Islet precursor cell (in vitro differentiated cells): ENCODE measurements at regions not wholly inside any gene's neighbourhood (a gene's known extent, or its start where the extent isn't known, plus 50 kb on each side); places are given as distances from the start of the nearest gene placed in this dataset.
"Not testable (repeated sequence)": the region's sequence is repeated elsewhere in the genome, so short reads cannot be mapped to it uniquely, and the experiment has no call there.

Experiments
- DNase-seq: peaks from one replicate; pipeline ENCODE4 v3.0.0-alpha.2; 2018

DNA sequence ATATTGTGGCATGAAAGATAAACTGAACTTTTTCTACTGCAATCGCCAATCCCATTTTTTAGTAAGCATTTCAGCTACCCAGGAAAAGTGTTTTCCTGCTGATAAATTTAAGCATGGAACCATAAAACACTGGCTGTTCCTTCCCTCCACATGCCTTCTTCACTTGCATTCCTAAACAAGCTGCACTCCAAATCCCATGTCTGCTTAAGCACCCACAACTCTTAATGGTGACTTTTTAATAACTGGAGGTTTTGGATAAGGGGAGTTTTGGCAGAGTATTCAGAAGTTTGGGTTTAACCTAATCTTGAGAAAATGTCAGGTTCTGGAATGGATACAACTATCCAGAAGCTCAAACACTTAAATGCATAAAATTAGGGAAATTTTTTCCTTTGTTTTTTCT lies 345.6 kb upstream of the CA10 start:
- DNase-seq: no peak

- DNase-seq: no peak
Observed at GRCh38 chr17:52495646-52496045, 337.1 kb upstream of the CA10 start.

- DNase-seq: no peak
Observed at GRCh38 chr17:52482271-52482670, 323.8 kb upstream of the CA10 start.

DNA sequence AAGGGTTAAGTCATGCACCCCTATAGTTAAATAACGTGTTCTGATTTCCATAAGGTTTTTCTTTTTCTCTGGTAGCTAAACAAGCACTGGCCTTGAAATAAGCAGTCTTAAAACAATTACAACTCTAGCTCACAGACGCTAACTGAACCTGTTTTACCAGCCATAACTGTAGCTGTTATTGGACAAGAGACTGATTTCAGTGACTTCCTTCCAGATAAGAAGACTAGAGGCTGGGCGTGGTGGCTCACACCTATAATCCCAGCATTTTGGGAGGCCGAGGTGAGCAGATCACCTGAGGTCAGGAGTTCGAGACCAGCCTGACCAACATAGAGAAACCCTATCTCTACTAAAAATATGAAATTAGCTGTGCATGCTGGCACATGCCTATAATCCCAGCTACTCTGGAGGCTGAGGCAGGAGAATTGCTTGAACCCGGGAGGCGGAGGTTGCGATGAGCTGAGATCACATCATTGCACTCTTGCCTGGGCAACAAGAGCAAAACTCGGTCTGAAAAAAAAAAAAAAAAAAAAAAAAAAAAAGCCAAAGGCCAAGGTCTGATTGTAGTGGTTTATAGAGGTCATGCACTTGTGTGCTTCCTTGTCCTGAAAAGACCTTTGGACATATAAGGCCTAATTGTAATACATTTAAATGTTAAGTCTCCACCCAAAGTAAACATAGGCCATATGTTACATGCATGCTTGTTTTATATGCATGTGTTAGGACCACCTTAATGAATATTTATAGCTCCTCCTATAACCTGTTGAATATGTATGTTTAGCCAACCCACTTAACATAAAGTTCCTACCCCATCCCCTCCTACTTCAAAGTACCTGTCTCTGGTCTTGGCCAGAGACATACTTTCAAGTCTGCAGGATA lies 319.5 kb upstream of the CA10 start:
- no peak for DNase-seq

DNA sequence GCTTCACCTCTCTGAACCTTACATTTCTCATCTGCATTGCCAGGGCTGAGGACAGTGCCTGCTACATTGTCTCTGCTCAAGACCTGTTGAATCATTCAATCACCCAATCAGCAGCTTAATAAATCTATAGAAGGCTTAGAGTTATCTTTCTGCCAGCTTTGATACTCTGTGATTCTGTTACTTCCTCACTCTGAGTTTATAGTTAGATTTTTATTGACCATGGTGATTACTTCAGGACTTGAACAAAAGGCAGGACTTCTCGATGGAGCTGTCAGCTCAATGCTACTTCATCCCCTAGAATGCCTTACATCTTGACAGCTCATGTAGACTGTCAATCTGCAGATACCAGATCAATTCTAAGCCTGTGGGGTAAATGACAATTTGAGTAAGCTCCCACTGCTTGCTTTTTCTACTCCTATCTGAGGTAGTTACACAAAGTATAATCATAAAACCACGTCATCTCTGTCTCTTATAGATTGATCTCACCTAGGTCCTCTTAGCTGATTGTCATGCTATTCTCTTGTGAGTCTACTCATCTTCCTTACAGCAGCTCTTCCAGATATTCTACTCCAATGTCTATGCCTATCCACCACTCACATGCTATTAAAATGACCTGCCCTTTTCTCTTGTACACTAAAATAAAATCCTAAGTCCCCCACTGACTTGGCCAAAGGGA lies 318.3 kb upstream of the CA10 start:
- DNase-seq: no peak

DNA sequence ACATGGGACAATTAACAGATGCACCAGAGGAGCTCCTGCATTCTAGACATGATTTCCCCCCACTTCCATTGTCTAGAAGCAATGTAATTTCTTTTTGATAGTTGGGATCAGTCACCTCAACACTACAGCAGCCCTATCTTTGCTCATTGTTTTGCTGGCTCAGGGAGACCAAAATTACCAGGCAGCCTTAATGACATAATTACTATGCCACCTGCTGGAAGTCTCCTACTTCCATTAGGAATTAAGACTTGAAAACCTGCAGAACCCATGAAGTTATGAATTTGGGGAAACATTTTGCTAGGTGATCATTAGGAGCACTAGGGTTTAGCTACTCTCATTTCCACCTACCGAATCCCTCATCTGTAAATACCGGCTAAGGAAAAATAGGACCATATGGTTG lies 312.0 kb upstream of the CA10 start:
- no peak for DNase-seq

DNA sequence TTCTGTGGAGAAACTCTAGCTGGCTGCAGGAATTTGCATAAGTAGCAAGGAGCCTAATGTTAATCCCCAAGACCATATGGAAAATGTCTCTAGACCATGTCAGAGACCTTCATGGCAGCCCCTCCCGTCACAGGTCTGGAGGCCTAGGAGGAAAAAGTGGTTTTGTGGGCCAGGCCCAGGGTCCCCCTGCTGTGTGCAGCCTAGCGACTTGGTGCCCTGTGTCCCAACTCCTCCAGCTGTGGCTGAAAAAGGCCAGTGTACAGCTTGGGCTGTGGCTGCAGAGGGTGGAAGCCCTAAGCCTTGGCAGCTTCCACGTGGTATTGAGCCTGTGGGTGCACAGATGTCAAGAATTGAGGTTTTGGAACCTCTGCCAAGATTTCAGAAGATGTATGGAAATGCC lies 306.9 kb upstream of the CA10 start:
- no peak for DNase-seq

DNA sequence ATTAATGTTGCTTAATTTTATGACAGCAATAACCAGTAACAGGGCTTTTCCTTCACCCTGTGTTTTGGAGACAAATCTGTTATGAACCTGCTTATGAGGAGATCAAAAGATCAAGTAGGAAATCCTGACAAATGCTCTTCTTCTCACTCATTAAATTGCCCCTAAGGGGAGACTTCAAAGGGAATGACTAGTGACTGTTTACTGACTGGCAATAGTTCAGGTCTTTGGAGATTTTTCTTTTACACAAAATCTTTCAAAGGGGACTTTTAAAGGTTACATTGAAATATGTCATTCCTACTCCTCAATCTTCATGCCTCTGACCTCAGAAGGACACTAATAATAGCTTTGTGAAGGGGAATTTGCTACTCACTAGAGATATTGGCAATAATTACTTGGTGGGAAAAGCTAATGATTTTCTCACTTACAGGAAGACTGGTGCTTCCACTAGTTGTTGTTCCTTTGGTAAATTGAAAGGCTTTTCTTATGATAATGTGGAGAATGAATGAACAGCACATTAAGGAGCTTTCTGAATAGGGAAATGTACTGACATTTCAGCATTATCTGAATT lies 292.9 kb upstream of the CA10 start:
- DNase-seq: no peak

GRCh38 chr17:52442350-52442749 lies 283.8 kb upstream of the CA10 start:
- no peak for DNase-seq

- no peak for DNase-seq
Observed at GRCh38 chr17:52420555-52421078, 262.1 kb upstream of the CA10 start.

DNA sequence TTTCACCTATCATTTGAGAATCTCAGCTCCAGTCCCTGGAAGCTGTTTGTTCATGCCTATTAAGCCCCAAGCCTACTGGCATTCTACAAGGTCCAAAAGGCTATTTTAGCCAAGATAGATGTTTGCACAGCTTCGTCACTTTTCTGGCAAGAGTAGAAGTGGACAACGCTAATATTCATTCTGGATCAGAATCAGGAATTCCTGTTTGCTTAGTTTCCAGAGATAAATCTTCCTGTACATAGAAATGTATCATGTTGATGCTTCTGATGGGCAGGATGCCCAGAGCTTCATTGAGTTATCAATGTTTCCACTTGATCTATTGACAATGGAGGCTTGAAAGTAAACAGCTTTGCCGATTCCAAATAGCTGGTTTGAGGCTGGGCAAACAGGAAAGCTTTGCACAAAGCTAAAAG lies 260.7 kb upstream of the CA10 start:
- no peak for DNase-seq

DNA sequence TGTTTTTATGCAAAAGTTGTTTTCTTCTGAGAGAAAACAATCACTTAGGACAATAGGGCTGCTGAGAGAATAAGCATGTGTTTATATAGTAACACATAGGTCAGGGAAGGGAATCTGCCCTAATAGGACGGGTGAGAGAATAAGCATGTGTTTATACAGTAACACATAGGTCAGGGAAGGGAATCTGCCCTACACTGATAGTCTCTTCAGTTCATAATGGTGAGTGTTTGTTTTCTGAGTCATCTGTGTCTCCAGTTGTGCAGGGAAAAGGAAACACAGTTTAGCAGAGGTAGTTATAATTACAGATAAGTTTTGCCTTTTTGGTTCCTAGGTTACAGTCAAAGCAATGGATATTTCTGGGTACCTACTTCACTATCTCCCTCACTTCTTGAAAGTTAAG lies 252.3 kb upstream of the CA10 start:
- no peak for DNase-seq

GRCh38 chr17:52409222-52409621 lies 250.7 kb upstream of the CA10 start:
- DNase-seq: not testable (repeated sequence)

DNA sequence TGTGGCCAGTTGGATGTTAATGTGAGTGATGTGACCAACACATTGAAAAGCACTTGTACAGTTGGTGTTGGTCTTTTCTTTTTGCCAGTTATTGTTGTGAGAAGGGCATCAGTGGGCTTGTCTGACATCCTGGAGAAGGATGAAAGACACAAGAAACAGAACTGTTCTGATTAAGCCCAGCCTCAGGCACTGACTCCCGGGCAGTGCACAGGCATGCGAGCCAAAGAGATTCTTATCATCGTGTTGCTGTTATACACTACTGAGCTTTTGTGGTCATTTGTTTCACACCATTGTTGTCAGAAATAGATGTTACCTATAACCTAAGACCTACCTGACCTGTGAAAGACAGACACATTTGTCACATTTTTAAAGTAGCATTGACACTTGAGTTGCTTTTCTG lies 236.8 kb upstream of the CA10 start:
- peak; percentile 73 for DNase-seq

- DNase-seq: no peak
Observed at GRCh38 chr17:52390422-52390821, 231.9 kb upstream of the CA10 start.

DNA sequence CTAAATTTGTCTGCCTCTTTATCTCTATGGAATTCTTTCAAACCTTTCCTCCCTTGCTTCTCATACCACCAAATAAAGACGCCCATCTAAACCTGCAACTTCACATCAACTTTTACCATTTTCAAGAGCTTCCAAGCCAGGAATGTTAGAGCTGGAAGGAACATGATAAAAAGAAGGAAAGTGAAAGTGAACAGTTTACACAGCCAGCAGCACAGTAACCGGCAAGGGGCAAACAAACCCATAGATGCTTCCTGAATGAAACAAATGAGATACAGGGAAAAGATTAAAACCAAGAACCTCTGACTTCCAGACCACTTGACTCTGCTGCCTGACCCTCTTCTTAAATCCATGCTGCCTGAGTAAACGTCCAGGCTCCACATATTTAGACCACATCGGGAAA lies 231.1 kb upstream of the CA10 start:
- no peak for DNase-seq

DNA sequence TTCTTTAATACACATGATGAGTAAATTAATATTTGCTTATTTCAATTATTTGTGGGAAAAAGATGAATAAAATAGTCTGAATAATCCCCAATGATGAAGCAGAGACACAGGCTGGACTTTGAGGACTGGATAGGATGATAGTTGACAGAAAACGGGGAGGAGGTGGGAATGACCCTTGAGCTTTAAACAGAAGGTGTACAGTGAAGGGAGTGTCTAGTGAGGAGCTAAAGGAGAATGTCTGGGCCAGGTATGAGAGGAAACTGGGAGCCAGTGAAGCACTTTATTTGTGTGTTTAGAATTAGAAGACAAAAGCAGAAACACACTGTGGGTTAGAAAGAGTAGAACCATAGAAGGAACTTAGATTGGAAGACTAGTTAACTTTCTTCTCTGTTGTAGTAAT lies 230.4 kb upstream of the CA10 start:
- DNase-seq: no peak

GRCh38 chr17:52384695-52385094 lies 226.2 kb upstream of the CA10 start:
- DNase-seq: no peak

GRCh38 chr17:52383493-52384100 lies 225.1 kb upstream of the CA10 start:
- DNase-seq: peak; percentile 95

- no peak for DNase-seq
Observed at GRCh38 chr17:52378860-52379259, 220.3 kb upstream of the CA10 start.

- DNase-seq: peak; percentile 75
Observed at GRCh38 chr17:52376137-52376536, 217.6 kb upstream of the CA10 start.

DNA sequence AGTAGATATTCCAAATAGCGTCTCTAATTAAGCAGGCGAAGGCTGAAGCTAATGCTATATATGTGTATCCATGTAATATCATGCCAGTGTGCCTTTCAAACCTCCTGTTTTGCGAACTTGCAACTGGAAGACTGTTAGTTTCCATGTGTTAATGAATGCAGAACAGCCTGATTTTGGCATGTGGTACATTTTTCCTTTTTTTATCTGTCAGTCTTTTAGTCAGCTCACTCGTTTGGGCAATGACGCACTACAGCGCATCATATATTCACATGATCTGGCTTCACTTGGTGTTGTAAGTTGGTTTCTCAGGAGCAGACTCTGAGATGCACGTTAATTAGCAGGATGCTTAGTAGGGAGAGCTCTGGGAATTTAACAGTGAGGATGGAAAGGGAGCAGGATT lies 210.4 kb upstream of the CA10 start:
- no peak for DNase-seq

- DNase-seq: no peak
Observed at GRCh38 chr17:52357854-52358253, 199.3 kb upstream of the CA10 start.

- DNase-seq: no peak
Observed at GRCh38 chr17:52336796-52337195, 178.3 kb upstream of the CA10 start.
